HCT116 (cell line): ENCODE measurements at regions not wholly inside any gene's neighbourhood (a gene's known extent, or its start where the extent isn't known, plus 50 kb on each side); places are given as distances from the start of the nearest gene placed in this dataset.

Experiments used
- ATAC-seq: fragments of 200-7000 bp; cut with Tn5 transposase; 2 replicates; pipeline ENCODE4 v1.9.1; 2020; ENCODE audit warnings: mild to moderate bottlenecking, moderate library complexity
- BruUV-seq: library from RNA; stranded (reverse); fragments of 400-500 nt; replicated peaks from 2 replicates; lab custom pipeline; 2021; lab: Mats Ljungman, UMichigan
- CTCF ChIA-PET: fragments of 300-600 bp; sonication (Branson Sonifier 250); formaldehyde crosslinking; loops from one replicate; lab custom pipeline; 2021; ENCODE audit warnings: antibody characterized with exemption; lab: Charles Lee
- POLR2A ChIA-PET: fragments of 300-600, 350-600 bp; sonication (Branson Sonifier 250); formaldehyde crosslinking; loops from one replicate; lab custom pipeline; 2021; ENCODE audit warnings: antibody characterized with exemption; lab: Charles Lee
- RAD21 ChIA-PET, 2 experiments: fragments of 300-600 bp; sonication (Branson Sonifier 250); formaldehyde crosslinking; loops; one replicate each; lab custom pipeline; 2023; ENCODE audit warnings: low total read pairs in 2 of 2; ENCODE audit not compliant: uncharacterized antibody in 2 of 2, unreplicated experiment in 2 of 2, low non-redundant PET in 1 of 2; lab: Charles Lee
- DNase-seq: peaks from one replicate; pipeline ENCODE4 v3.0.0-alpha.2; 2010; ENCODE audit warnings: low read depth, low spot score
- H2AFZ ChIP-seq: fragments of 200-600 bp; shearing (Covaris generic), sonication (generic); 2 replicates; pipeline ENCODE4 v1.6.1; 2017; ENCODE audit warnings: low read depth, mixed run types, mixed read lengths, antibody characterized with exemption, low read length; ENCODE audit not compliant: poor library complexity, severe bottlenecking
- H3K27ac ChIP-seq: 2 replicates; pipeline ENCODE4 v1.5.1; 2012; ENCODE audit warnings: low read depth, low read length
- H3K27me3 ChIP-seq: fragments of 200-600 bp; sonication (generic); 2 replicates; pipeline ENCODE4 v1.6.1; 2016; ENCODE audit warnings: mixed run types, low read length, mixed read lengths; ENCODE audit not compliant: insufficient read depth
- H3K36me3 ChIP-seq, 2 experiments: fragments of 200-500 bp in 1 of 2; fragments of 200-600 bp in 1 of 2; sonication (Bioruptor generic) in 1 of 2; sonication (generic) in 1 of 2; 2 replicates each; pipeline versions ENCODE4 v1.5.1 to v1.6.1; 2014 to 2016; ENCODE audit warnings: low read length in 2 of 2, inconsistent platforms in 1 of 2, mixed read lengths in 1 of 2, mixed run types in 1 of 2; ENCODE audit not compliant: insufficient read depth in 2 of 2, control insufficient read depth in 1 of 2
- H3K4me1 ChIP-seq, 2 experiments: fragments of 200-600 bp in 1 of 2; sonication (generic) in 1 of 2; 2 replicates each; pipeline versions ENCODE4 v1.5.1 to v1.6.1; 2012 to 2017; ENCODE audit warnings: low read length in 2 of 2, inconsistent platforms in 1 of 2, mild to moderate bottlenecking in 1 of 2, mixed read lengths in 1 of 2, mixed run types in 1 of 2, moderate library complexity in 1 of 2; ENCODE audit not compliant: insufficient read depth in 2 of 2, control insufficient read depth in 1 of 2
- H3K4me2 ChIP-seq: fragments of 200-600 bp; sonication (generic); 2 replicates; pipeline ENCODE4 v1.6.1; 2017; ENCODE audit warnings: mixed run types, low read length, mixed read lengths
- H3K4me3 ChIP-seq, 2 experiments: fragments of 200-600 bp in 1 of 2; sonication (generic) in 1 of 2; replicated peaks in 1 of 2; 2 replicates each; pipeline ENCODE4 v1.5.1; 2011 to 2016; ENCODE audit warnings: low read length in 2 of 2, control low read depth in 1 of 2, low read depth in 1 of 2, mild to moderate bottlenecking in 1 of 2, mixed read lengths in 1 of 2, mixed run types in 1 of 2
- H3K79me2 ChIP-seq: fragments of 200-600 bp; sonication (generic); 2 replicates; pipeline ENCODE4 v1.6.1; 2017; ENCODE audit warnings: mild to moderate bottlenecking, mixed run types, low read length, moderate library complexity, mixed read lengths; ENCODE audit not compliant: insufficient read depth
- H3K9ac ChIP-seq: fragments of 200-600 bp; sonication (generic); 2 replicates; pipeline ENCODE4 v1.6.1; 2016; ENCODE audit warnings: low read length, mixed read lengths
- H3K9me2 ChIP-seq: fragments of 200-600 bp; sonication (generic), shearing (Covaris generic); 2 replicates; pipeline ENCODE4 v1.6.1; 2017; ENCODE audit warnings: mixed run types, mild to moderate bottlenecking, moderate library complexity; ENCODE audit not compliant: insufficient read depth
- H3K9me3 ChIP-seq, 2 experiments: fragments of 200-500 bp in 1 of 2; fragments of 200-600 bp in 1 of 2; sonication (Bioruptor generic) in 1 of 2; sonication (generic) in 1 of 2; 2 replicates each; pipeline ENCODE4 v1.6.1; 2014 to 2017; ENCODE audit warnings: low read length in 2 of 2, mixed read lengths in 2 of 2, inconsistent platforms in 1 of 2, low read depth in 1 of 2, mild to moderate bottlenecking in 1 of 2, mixed run types in 1 of 2, moderate library complexity in 1 of 2; ENCODE audit not compliant: control insufficient read depth in 1 of 2, insufficient read depth in 1 of 2
- H4K20me1 ChIP-seq: fragments of 200-600 bp; sonication (generic), shearing (Covaris generic); 2 replicates; pipeline ENCODE4 v1.6.1; 2017; ENCODE audit warnings: mixed run types, mild to moderate bottlenecking, moderate library complexity; ENCODE audit not compliant: insufficient read depth
- ATF3 ChIP-seq: IDR thresholded peaks from 2 replicates; pipeline ENCODE4 v1.6.1; 2012
- EGR1 ChIP-seq: IDR thresholded peaks from 2 replicates; pipeline ENCODE4 v1.6.1; 2012; ENCODE audit warnings: low read depth
- ELF1 ChIP-seq: IDR thresholded peaks from 2 replicates; pipeline ENCODE4 v1.6.1; 2012; ENCODE audit warnings: low read depth, borderline replicate concordance
- EZH2 ChIP-seq: fragments of 200-600 bp; sonication (generic); IDR thresholded peaks from 2 replicates; pipeline ENCODE4 v1.6.1; 2017; ENCODE audit warnings: antibody characterized with exemption, mixed run types
- EZH2phosphoT487 ChIP-seq: fragments of 200-600 bp; IDR thresholded peaks from 2 replicates; pipeline ENCODE4 v1.6.1; 2018; ENCODE audit warnings: antibody characterized with exemption, borderline replicate concordance
- FOSL1 ChIP-seq: IDR thresholded peaks from 2 replicates; pipeline ENCODE4 v1.6.1; 2012; ENCODE audit warnings: low read depth
- POLR2AphosphoS5 ChIP-seq: IDR thresholded peaks from 2 replicates; pipeline ENCODE4 v1.6.1; 2011; ENCODE audit warnings: mild to moderate bottlenecking, low read depth, low read length, moderate library complexity
- SP1 ChIP-seq: IDR thresholded peaks from 2 replicates; pipeline ENCODE4 v1.6.1; 2012; ENCODE audit warnings: low read depth
- SRF ChIP-seq: IDR thresholded peaks from 2 replicates; pipeline ENCODE4 v1.6.1; 2012; ENCODE audit warnings: low read depth
- TCF7L2 ChIP-seq: IDR thresholded peaks from 2 replicates; pipeline ENCODE4 v1.7.0; 2011; ENCODE audit warnings: borderline replicate concordance, inconsistent platforms; ENCODE audit not compliant: insufficient read depth, insufficient read length; ENCODE audit errors: extremely low read depth
- YY1 ChIP-seq: IDR thresholded peaks from 2 replicates; pipeline ENCODE4 v1.6.1; 2011; ENCODE audit warnings: low read length, low read depth, moderate library complexity, mild to moderate bottlenecking; ENCODE audit not compliant: insufficient replicate concordance; ENCODE audit errors: extremely low read depth
- ZBTB33 ChIP-seq: IDR thresholded peaks from 2 replicates; pipeline ENCODE4 v1.6.1; 2011; ENCODE audit warnings: mild to moderate bottlenecking, low read length, moderate library complexity; ENCODE audit not compliant: insufficient replicate concordance; ENCODE audit errors: extremely low read depth
- ZFX ChIP-seq: fragments of 450-650 bp; IDR thresholded peaks from 2 replicates; pipeline ENCODE4 v1.6.1; 2017
- ZNF274 ChIP-seq: fragments of 200-500 bp; sonication (Bioruptor generic); IDR thresholded peaks from 2 replicates; pipeline ENCODE4 v1.6.1; 2014; ENCODE audit warnings: mild to moderate bottlenecking, low read depth, low read length, inconsistent platforms
- intact Hi-C: fragments of 100-400 bp; cut with micrococcal nuclease; formaldehyde crosslinking; loops from 2 replicates; pipeline ENCODE4 v1.10.0; 2022

- no peak for DNase-seq
- no TSS peak for BruUV-seq
- no peak for ATAC-seq
- TF ChIP-seq FOSL1, result no peak
- no peak for TF ChIP-seq ATF3
- TF ChIP-seq POLR2AphosphoS5, result no peak
- ChIA-PET CTCF (no interaction called here), POLR2A (no interaction called here), RAD21 (no interaction called here)
- no peaks in the 10 kb centered on the region; a peak in 1 of 4 replicates for H3K36me3 ChIP-seq
- H3K9ac ChIP-seq, result no peak overlapping the region
- H3K4me3 ChIP-seq, result no peak overlapping the region
- H4K20me1 ChIP-seq, result no peaks in the 10 kb centered on the region
- peaks cover 0 to 4% of the 10 kb centered on the region in 2 experiments; a peak in 1 of 4 replicates for H3K9me3 ChIP-seq
- H3K9me2 ChIP-seq, result no peaks in the 10 kb centered on the region
- intact Hi-C loops, result no loop called here
- H3K27ac ChIP-seq, result no peak overlapping the region
- no peaks in the 10 kb centered on the region for H3K79me2 ChIP-seq
- no peak overlapping the region for H3K4me2 ChIP-seq
- H3K27me3 ChIP-seq, result no peaks in the 10 kb centered on the region
- H3K4me1 ChIP-seq, result no peaks in the 10 kb centered on the region
- H2AFZ ChIP-seq, result no peak overlapping the region
Observed at GRCh38 chr5:52134013-52134650, 653.6 kb upstream of the ITGA1 start.

GRCh38 chr5:52139888-52140615 is 647.7 kb upstream of the ITGA1 start:
- ATAC-seq, result no peak
- intact Hi-C loops, result no loop called here
- H2AFZ ChIP-seq, result no peak overlapping the region
- H3K9me2 ChIP-seq, result no peaks in the 10 kb centered on the region
- CTCF ChIA-PET, result no interaction called here
- H3K4me3 ChIP-seq, result no peak overlapping the region
- no peak for DNase-seq
- H3K27me3 ChIP-seq, result no peaks in the 10 kb centered on the region
- H3K36me3 ChIP-seq, result no peaks in the 10 kb centered on the region
- no peaks in the 10 kb centered on the region for H3K79me2 ChIP-seq
- H3K4me2 ChIP-seq, result no peak overlapping the region
- RAD21 ChIA-PET, result no interaction called here
- no peaks in the 10 kb centered on the region for H3K4me1 ChIP-seq
- H3K9me3 ChIP-seq, result no peaks in the 10 kb centered on the region
- H3K9ac ChIP-seq, result no peak overlapping the region
- no peak overlapping the region for H3K27ac ChIP-seq
- H4K20me1 ChIP-seq, result no peaks in the 10 kb centered on the region
- no TSS peak for BruUV-seq
- POLR2A ChIA-PET, result no interaction called here
- TF ChIP-seq FOSL1 (no peak), SP1 (no peak), ELF1 (no peak), EGR1 (no peak), YY1 (no peak), ZBTB33 (no peak), EZH2phosphoT487 (no peak), ATF3 (no peak), SRF (no peak), EZH2 (no peak), TCF7L2 (no peak), ZFX (no peak), ZNF274 (no peak)
